Muscle layer of duodenum (tissue), 2 donors: ENCODE measurements at regions not wholly inside any gene's neighbourhood (a gene's known extent, or its start where the extent isn't known, plus 50 kb on each side); places are given as distances from the start of the nearest gene placed in this dataset.
"Not testable (repeated sequence)": the region's sequence is repeated elsewhere in the genome, so short reads cannot be mapped to it uniquely, and the experiment has no call there.

ENCODE experiments used
- H3K27ac ChIP-seq: one replicate; pipeline ENCODE4 v1.7.0; 2013; ENCODE audit warnings: mild to moderate bottlenecking, low read length
- H3K27me3 ChIP-seq: one replicate; pipeline ENCODE4 v1.7.0; 2013; ENCODE audit warnings: low read depth, mild to moderate bottlenecking, control low read depth, low read length
- H3K36me3 ChIP-seq, 2 donors: one replicate each; pipeline ENCODE4 v1.7.0; 2013; ENCODE audit warnings: low read length in 2 of 2, control low read depth in 1 of 2, mild to moderate bottlenecking in 1 of 2; ENCODE audit not compliant: insufficient read depth in 2 of 2, control insufficient read depth in 1 of 2
- H3K4me1 ChIP-seq, 2 donors: one replicate each; pipeline ENCODE4 v1.7.0; 2013; ENCODE audit warnings: low read length in 2 of 2, mild to moderate bottlenecking in 2 of 2, control low read depth in 1 of 2, moderate library complexity in 1 of 2; ENCODE audit not compliant: insufficient read depth in 2 of 2, control insufficient read depth in 1 of 2
- H3K4me3 ChIP-seq, 2 donors: one replicate each; pipeline ENCODE4 v1.7.0; 2013; ENCODE audit warnings: low read length in 2 of 2, low read depth in 1 of 2, mild to moderate bottlenecking in 1 of 2
- H3K9me3 ChIP-seq, 2 donors: one replicate each; pipeline ENCODE4 v1.7.0; 2013; ENCODE audit warnings: low read length in 2 of 2, control low read depth in 1 of 2, mild to moderate bottlenecking in 1 of 2; ENCODE audit not compliant: control insufficient read depth in 1 of 2
- donor health status: healthy.

DNA sequence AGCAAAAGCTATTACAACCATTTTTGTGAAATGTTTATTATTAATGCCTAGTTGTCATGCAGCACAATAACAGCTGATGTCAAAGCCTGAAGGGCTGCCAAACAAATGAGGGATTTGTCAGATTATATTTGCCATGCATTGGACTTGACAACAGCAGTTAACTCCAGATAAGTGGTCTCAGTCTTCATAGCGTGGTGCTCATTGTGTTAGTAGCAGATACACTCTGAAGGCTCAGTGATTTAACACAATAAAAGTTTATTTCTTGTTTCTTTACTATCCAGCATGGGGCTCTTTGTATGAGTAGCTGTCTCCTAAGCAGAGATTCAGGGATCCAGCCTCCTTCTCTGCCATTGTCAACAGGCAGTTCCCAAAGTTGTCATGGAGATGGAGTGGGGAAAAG lies 76.0 kb upstream of the PTGFRN start:
- no peak overlapping the region for H3K27ac ChIP-seq

DNA sequence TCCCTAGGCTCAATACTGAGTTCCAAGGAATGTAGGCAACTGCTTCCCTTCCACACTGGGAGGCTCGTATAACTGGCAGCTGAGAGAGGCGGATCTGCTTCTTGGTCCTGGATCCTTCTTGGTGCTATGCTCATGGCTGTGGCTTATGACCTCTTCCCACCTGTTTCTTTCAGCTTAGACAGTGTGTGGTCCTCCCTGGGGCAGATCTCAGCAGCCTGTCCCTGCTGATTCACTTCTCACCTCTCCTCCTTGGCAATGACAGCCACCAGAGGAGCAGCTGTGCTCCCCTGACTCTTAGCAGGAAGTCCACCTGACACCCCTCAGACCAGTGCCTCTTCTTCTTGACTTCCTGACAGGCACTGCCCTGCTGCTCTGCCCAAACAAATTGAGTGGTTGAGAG lies 75.1 kb upstream of the PTGFRN start:
- Histone ChIP-seq H3K27ac (no peak overlapping the region), H3K36me3 (no peaks in the 10 kb centered on the region), H3K4me3 (no peak overlapping the region), H3K27me3 (no peaks in the 10 kb centered on the region), H3K4me1 (no peaks in the 10 kb centered on the region), H3K9me3 (no peaks in the 10 kb centered on the region)

More for the DNA sequence above, 76.0 kb upstream of the PTGFRN start:
- H3K36me3 ChIP-seq, result no peaks in the 10 kb centered on the region
- H3K9me3 ChIP-seq, result no peaks in the 10 kb centered on the region
- no peaks in the 10 kb centered on the region for H3K27me3 ChIP-seq
- no peaks in the 10 kb centered on the region for H3K4me1 ChIP-seq
- H3K4me3 ChIP-seq, result no peak overlapping the region

DNA sequence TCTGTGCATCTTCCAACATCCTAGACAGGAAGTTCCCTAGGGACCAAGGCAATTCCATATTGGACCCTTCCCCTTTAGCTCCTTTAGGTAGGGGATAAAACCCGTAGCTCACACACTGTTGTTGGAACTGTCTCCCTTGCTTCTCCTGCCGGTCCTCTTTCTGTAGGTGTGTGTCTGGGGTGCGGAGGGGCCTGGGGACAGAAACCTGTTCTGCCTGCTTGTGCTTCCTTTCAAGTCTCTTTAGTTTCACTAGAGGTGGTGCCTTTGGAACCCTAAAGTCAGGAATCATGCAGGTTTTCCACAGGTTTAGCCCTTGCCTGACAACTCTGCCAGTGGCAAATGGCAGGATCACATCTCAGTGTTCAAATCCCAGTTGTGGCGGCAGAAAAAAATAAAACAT lies 74.6 kb upstream of the PTGFRN start:
- no peaks in the 10 kb centered on the region for H3K36me3 ChIP-seq
- no peaks in the 10 kb centered on the region for H3K27me3 ChIP-seq
- no peak overlapping the region for H3K27ac ChIP-seq
- no peak overlapping the region for H3K4me3 ChIP-seq
- no peaks in the 10 kb centered on the region for H3K9me3 ChIP-seq
- no peaks in the 10 kb centered on the region for H3K4me1 ChIP-seq

DNA sequence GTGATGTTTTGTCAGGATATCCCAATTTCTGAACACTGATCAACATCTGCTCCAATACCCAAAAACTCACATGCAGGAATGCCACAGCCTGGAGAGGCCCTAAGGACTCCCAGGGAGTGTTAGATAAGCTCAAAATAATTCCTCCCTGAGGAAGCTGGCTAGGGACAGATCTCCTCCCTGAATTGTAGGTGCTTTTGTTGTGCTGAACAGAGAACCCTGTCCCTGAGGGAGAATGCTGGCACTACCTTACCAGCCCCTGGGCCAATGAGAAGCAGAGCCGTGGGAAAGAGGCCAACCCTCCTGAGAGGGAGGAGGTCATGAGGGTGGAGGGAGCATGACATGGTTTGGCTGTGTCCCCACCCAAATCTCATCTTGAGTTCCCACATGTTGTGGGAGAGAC lies 73.6 kb upstream of the PTGFRN start:
- Histone ChIP-seq H3K4me3 (no peak overlapping the region), H3K36me3 (no peaks in the 10 kb centered on the region), H3K9me3 (no peaks in the 10 kb centered on the region), H3K27ac (no peak overlapping the region), H3K4me1 (no peaks in the 10 kb centered on the region), H3K27me3 (no peaks in the 10 kb centered on the region)

DNA sequence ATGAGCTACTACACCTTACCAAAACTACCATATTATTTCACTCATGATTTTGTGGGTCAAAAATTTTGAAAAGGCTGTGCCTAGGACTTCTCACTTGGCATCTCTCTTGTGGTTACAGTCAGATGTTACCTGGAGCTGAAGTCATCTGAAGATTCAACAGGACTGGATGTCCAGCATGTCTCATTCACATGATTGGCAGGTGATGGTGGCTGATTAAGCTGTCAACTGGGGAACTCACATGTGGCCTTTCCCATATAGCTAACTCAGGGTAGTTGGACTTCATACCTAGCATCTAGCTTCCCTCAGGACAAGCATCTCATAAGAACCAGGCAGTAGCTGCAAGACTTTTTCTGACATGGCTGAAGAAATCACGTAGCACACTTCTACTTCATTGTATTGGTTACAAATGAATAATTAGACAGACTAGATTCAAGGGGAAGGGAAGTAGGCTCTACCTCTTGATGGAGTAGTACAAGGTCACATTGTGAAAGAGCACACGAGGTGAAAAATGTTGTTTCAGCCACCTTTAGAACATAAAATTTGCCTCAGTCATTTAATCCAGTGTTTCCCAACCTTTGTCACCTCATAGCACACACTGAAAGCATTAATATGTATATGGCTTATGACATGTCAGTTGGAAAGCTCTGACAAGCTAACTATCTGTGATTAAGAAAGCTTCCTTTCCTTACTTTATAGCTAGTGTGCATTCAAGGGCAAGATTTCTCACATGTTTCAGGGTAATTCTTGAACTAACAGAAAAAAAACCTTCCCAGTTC lies 68.0 kb upstream of the PTGFRN start:
- Histone ChIP-seq H3K36me3 (no peaks in the 10 kb centered on the region), H3K27ac (no peak overlapping the region), H3K9me3 (no peaks in the 10 kb centered on the region), H3K4me3 (no peak overlapping the region), H3K27me3 (no peaks in the 10 kb centered on the region), H3K4me1 (no peaks in the 10 kb centered on the region)

DNA sequence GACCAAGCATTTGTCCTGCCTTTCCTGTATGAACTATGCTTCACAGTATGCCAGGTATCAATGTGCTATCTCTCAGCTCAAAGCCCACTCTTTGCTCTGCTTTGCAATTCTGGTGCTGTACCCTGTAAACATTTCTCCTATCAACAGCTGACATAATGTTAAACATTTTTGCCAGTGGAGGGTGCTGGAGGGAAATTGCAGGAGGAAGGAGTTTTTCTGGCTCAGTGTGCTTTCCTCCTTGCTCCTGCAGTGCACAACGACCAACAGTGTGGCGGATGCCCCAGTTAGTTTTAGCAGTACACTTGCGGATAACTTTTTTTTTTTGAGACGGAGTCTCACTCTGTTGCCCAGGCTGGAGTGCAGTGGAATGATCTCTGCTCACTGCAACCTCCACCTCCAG lies 67.1 kb upstream of the PTGFRN start:
- Histone ChIP-seq H3K27ac (no peak overlapping the region), H3K4me3 (no peak overlapping the region), H3K27me3 (no peaks in the 10 kb centered on the region), H3K9me3 (no peaks in the 10 kb centered on the region), H3K4me1 (no peaks in the 10 kb centered on the region), H3K36me3 (no peaks in the 10 kb centered on the region)

DNA sequence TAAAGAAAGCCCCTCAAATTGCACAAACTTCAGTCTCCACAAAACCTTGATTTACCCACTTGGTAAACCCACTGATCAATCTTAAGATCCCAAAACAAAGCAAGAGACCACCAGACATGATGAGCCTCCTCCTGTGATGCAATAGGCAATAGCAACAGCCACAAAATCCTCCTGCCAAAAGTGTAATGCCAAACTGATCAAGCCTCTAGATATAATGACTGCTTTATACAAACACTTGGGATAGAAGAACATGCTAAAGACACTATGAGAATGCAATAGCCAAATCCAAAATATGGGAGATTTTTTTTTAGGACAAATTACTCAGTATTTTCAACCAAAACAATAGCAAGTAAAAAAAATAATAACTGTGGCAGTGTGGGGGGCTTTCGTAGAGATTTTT lies 64.9 kb upstream of the PTGFRN start:
- no peak overlapping the region for H3K27ac ChIP-seq
- H3K9me3 ChIP-seq, result no peaks in the 10 kb centered on the region
- H3K27me3 ChIP-seq, result no peaks in the 10 kb centered on the region
- H3K4me1 ChIP-seq, result no peaks in the 10 kb centered on the region
- no peaks in the 10 kb centered on the region for H3K36me3 ChIP-seq
- H3K4me3 ChIP-seq, result no peak overlapping the region

DNA sequence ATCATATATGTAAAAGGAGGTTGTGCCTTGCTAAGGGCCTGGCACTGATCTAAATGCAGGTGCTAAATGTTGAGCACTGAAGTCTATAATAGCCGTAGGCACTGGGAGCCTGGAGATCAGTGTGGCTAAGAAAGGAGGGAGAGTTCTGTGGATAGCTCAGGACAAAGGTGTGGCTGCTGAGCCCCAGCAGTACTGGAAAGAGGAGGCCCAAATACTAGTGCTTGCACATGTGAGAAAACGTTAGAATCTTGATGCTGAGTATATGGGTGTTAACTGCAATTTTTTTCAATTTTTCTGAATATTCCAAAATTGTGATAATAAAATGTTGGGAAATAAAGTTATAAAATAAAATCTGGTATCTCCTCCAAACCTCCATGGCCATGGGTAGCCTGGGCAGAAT lies 62.5 kb upstream of the PTGFRN start:
- Histone ChIP-seq H3K27me3 (no peaks in the 10 kb centered on the region), H3K9me3 (no peaks in the 10 kb centered on the region), H3K4me3 (no peak overlapping the region), H3K36me3 (no peaks in the 10 kb centered on the region), H3K4me1 (no peaks in the 10 kb centered on the region), H3K27ac (peak overlapping the region; percentile 36)

DNA sequence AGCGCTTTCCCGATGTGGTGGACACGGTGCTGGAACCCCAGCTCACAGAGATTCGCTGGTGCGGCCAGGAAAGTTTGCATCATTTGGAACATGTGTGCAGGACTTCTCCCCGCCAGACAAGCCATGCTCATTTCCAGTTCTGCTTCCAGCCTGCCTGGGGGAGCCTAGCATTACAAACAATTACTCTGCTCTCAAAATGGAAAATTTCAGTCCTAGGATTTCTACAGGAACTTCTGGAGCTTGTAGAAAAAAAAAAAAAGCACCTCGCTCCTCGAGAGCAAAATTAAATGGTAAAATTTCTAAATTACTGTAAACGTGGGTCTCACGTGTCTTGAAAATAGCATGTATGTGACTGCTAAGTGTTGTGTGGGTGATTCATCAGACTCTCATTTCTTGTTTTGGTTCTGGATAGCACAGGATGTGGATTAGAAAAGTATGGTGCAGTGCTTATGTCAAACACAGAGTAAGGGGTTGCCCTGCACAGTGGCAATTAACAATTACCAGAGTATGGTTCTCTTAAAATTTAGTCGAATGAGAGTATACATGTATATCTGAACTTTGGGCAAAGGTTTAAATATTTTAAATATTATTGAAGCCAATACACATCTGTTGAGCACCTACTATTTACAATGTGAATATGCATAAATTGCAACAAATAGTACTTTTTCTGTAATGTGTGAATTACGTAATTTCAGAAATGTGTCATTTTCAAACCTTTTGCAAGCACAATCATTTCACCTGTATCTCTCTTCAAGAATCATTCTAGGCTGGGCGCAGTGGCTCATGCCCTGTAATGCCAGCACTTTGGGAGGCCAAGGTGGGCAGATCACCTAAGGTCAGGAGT lies 61.8 kb upstream of the PTGFRN start:
- no peak overlapping the region for H3K4me3 ChIP-seq
- no peaks in the 10 kb centered on the region for H3K4me1 ChIP-seq
- H3K36me3 ChIP-seq, result no peaks in the 10 kb centered on the region
- no peak overlapping the region for H3K27ac ChIP-seq
- no peaks in the 10 kb centered on the region for H3K27me3 ChIP-seq
- H3K9me3 ChIP-seq, result no peaks in the 10 kb centered on the region

DNA sequence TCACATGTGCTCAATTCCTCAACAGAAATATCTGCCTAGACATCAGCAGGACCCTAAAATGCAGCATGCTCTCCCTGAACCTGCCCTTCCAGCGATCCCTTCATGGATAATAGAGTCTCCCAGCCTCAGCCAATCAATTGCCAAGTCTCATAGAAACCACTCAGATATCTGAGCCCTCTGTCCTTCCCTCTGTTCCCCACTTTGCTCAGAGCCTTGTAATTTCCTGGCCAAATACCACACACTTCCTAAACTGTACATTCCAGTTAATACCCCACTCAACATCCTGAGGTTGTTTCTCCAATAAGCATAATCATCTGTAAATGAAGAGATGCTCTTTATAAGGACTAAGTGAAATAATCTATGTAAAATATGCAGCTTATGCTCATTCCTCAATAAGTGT lies 59.3 kb upstream of the PTGFRN start:
- H3K27me3 ChIP-seq, result no peaks in the 10 kb centered on the region
- peaks cover 12 to 18% of the 10 kb centered on the region in 2 donors for H3K4me1 ChIP-seq
- H3K27ac ChIP-seq, result no peak overlapping the region
- no peaks in the 10 kb centered on the region for H3K9me3 ChIP-seq
- H3K36me3 ChIP-seq, result no peaks in the 10 kb centered on the region
- no peak overlapping the region for H3K4me3 ChIP-seq

DNA sequence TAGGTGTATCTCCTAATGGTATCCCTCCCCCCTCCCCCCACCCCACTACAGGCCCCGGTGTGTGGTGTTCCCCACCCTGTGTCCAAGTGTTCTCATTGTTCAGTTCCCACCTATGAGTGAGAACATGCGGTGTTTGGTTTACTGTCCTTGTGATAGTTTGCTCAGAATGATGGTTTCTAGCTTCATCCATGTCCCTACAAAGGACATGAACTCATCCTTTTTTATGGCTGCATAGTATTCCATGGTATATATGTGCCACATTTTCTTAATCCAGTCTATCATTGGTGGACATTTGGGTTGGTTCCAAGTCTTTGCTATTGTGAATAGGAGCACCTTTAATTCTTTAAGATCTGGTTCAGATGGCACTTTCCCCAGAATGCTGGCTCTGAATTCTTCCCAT lies 58.5 kb upstream of the PTGFRN start:
- H3K4me3 ChIP-seq, H3K27me3 ChIP-seq, H3K9me3 ChIP-seq, H3K36me3 ChIP-seq, H3K27ac ChIP-seq: not testable (repeated sequence)
- H3K4me1 ChIP-seq, result peaks cover 12 to 19% of the 10 kb centered on the region in 2 donors
